Thymus (tissue), 11 donors: ENCODE measurements at regions not wholly inside any gene's neighbourhood (a gene's known extent, or its start where the extent isn't known, plus 50 kb on each side); places are given as distances from the start of the nearest gene placed in this dataset.

ENCODE experiments used
- DNase-seq, 9 donors: peaks; one replicate each; pipeline ENCODE4 v3.0.0-alpha.2; 2013; ENCODE audit warnings: low spot score in 9 of 9, low read depth in 6 of 9, missing footprints in 1 of 9
- H3K27ac ChIP-seq, 2 donors: one replicate each; pipeline ENCODE4 v1.5.1; 2013; ENCODE audit warnings: control low read depth in 1 of 2, low read depth in 1 of 2, low read length in 1 of 2, mild to moderate bottlenecking in 1 of 2, moderate library complexity in 1 of 2
- H3K27me3 ChIP-seq, 2 donors: one replicate each; pipeline ENCODE4 v1.5.1; 2013; ENCODE audit warnings: low read length in 1 of 2; ENCODE audit not compliant: control insufficient read depth in 2 of 2, insufficient read depth in 1 of 2
- H3K36me3 ChIP-seq, 2 donors: one replicate each; pipeline ENCODE4 v1.5.1; 2013; ENCODE audit warnings: low read length in 1 of 2, mild to moderate bottlenecking in 1 of 2, moderate library complexity in 1 of 2; ENCODE audit not compliant: control insufficient read depth in 2 of 2, insufficient read depth in 2 of 2
- H3K4me1 ChIP-seq, 2 donors: one replicate each; pipeline ENCODE4 v1.5.1; 2013; ENCODE audit warnings: low read length in 2 of 2; ENCODE audit not compliant: control insufficient read depth in 2 of 2, insufficient read depth in 2 of 2
- H3K4me3 ChIP-seq, 2 donors: one replicate each; pipeline ENCODE4 v1.5.1; 2013; ENCODE audit warnings: low read length in 2 of 2, control low read depth in 1 of 2, mild to moderate bottlenecking in 1 of 2
- H3K9me3 ChIP-seq, 2 donors: one replicate each; pipeline ENCODE4 v1.5.1; 2013; ENCODE audit warnings: low read length in 1 of 2, mild to moderate bottlenecking in 1 of 2; ENCODE audit not compliant: control insufficient read depth in 2 of 2, insufficient read depth in 1 of 2
- WGBS: extraction: QIAGEN DNeasy Blood & Tissue Kit; methylation state at CpG from one replicate; pipeline ENCODE4 v1.1.7; 2013; 5-methylcytosine and 5-hydroxymethylcytosine counted together
- donor health status: healthy.

GRCh38 chr4:141290771-141291170 lies 70.1 kb downstream of the ZNF330 start:
- no peak for DNase-seq
- Histone ChIP-seq H3K4me1 (no peaks in the 10 kb centered on the region), H3K36me3 (no peaks in the 10 kb centered on the region), H3K27ac (no peak overlapping the region), H3K9me3 (peaks cover 0 to 3% of the 10 kb centered on the region in 2 donors), H3K4me3 (no peak overlapping the region), H3K27me3 (no peaks in the 10 kb centered on the region)

- WGBS = 96% methylated on average over 2 of the region's 2 CpGs
- H3K4me3 ChIP-seq = no peak overlapping the region
- no peak overlapping the region for H3K27ac ChIP-seq
- H3K27me3 ChIP-seq = no peaks in the 10 kb centered on the region
- no peak for DNase-seq
- no peaks in the 10 kb centered on the region for H3K36me3 ChIP-seq
- peaks cover 0 to 3% of the 10 kb centered on the region in 2 donors for H3K9me3 ChIP-seq
- H3K4me1 ChIP-seq = no peaks in the 10 kb centered on the region
Measured at GRCh38 chr4:141294306-141294705, 73.6 kb downstream of the ZNF330 start.

- H3K27ac ChIP-seq = no peak overlapping the region
- H3K36me3 ChIP-seq = no peaks in the 10 kb centered on the region
- H3K9me3 ChIP-seq = no peaks in the 10 kb centered on the region
- DNase-seq = no peak
- H3K4me1 ChIP-seq = no peaks in the 10 kb centered on the region
- WGBS = 94% methylated on average over 2 of the region's 2 CpGs
- H3K4me3 ChIP-seq = no peak overlapping the region
- H3K27me3 ChIP-seq = no peaks in the 10 kb centered on the region
Measured at GRCh38 chr4:141301216-141301615, 80.5 kb downstream of the ZNF330 start.

GRCh38 chr4:141302924-141303323 lies 82.2 kb downstream of the ZNF330 start:
- Histone ChIP-seq H3K27ac (no peak overlapping the region), H3K9me3 (no peaks in the 10 kb centered on the region), H3K4me1 (no peaks in the 10 kb centered on the region), H3K27me3 (no peaks in the 10 kb centered on the region), H3K36me3 (no peaks in the 10 kb centered on the region), H3K4me3 (no peak overlapping the region)
- 94% methylated on average over 1 of the region's 1 CpG for WGBS
- DNase-seq = no peak

- no peak for DNase-seq
- H3K27ac ChIP-seq = no peak overlapping the region
- H3K36me3 ChIP-seq = no peaks in the 10 kb centered on the region
- no peak overlapping the region for H3K4me3 ChIP-seq
- H3K4me1 ChIP-seq = no peaks in the 10 kb centered on the region
- WGBS = 95% methylated on average over 2 of the region's 2 CpGs
- no peaks in the 10 kb centered on the region for H3K27me3 ChIP-seq
- no peaks in the 10 kb centered on the region for H3K9me3 ChIP-seq
Measured at GRCh38 chr4:141304346-141304745, 83.7 kb downstream of the ZNF330 start.

GRCh38 chr4:141306331-141306730 lies 85.6 kb downstream of the ZNF330 start:
- Histone ChIP-seq H3K4me3 (no peak overlapping the region), H3K4me1 (no peaks in the 10 kb centered on the region), H3K27me3 (no peaks in the 10 kb centered on the region), H3K9me3 (no peaks in the 10 kb centered on the region), H3K27ac (no peak overlapping the region), H3K36me3 (no peaks in the 10 kb centered on the region)
- WGBS = 54% methylated on average over 7 of the region's 7 CpGs
- DNase-seq = no peak

GRCh38 chr4:141307241-141307689 lies 86.6 kb downstream of the ZNF330 start:
- Histone ChIP-seq H3K27me3 (no peaks in the 10 kb centered on the region), H3K36me3 (no peaks in the 10 kb centered on the region), H3K9me3 (no peaks in the 10 kb centered on the region), H3K4me1 (no peaks in the 10 kb centered on the region), H3K4me3 (no peak overlapping the region), H3K27ac (no peak overlapping the region)
- peak in 8 of 9 donors; percentile 8 to 57 (median 27) for DNase-seq
- 28% methylated on average over 5 of the region's 5 CpGs for WGBS

GRCh38 chr4:141309874-141310273 lies 89.2 kb downstream of the ZNF330 start:
- peak in 1 of 9 donors; percentile 4 for DNase-seq
- Histone ChIP-seq H3K27me3 (no peaks in the 10 kb centered on the region), H3K4me1 (no peaks in the 10 kb centered on the region), H3K36me3 (no peaks in the 10 kb centered on the region), H3K27ac (no peak overlapping the region), H3K4me3 (no peak overlapping the region), H3K9me3 (no peaks in the 10 kb centered on the region)
- 91% methylated on average over 3 of the region's 3 CpGs for WGBS

- H3K9me3 ChIP-seq = no peaks in the 10 kb centered on the region
- H3K4me1 ChIP-seq = no peaks in the 10 kb centered on the region
- H3K27ac ChIP-seq = no peak overlapping the region
- H3K36me3 ChIP-seq = no peaks in the 10 kb centered on the region
- DNase-seq = no peak
- WGBS = 77% methylated on average over 5 of the region's 5 CpGs
- H3K4me3 ChIP-seq = no peak overlapping the region
- H3K27me3 ChIP-seq = no peaks in the 10 kb centered on the region
Measured at GRCh38 chr4:141311246-141312204, 90.8 kb downstream of the ZNF330 start.
